Hepatocyte (in vitro differentiated cells): ENCODE measurements at regions not wholly inside any gene's neighbourhood (a gene's known extent, or its start where the extent isn't known, plus 50 kb on each side); places are given as distances from the start of the nearest gene placed in this dataset.

Experiments
- DNase-seq: peaks from one replicate; pipeline ENCODE4 v3.0.0-alpha.2; 2016; ENCODE audit warnings: low spot score
- H2AFZ ChIP-seq: fragments of 200-600 bp; sonication (generic); 2 replicates; pipeline ENCODE4 v1.6.0; 2016; ENCODE audit warnings: antibody characterized with exemption, mild to moderate bottlenecking
- H3K27ac ChIP-seq: fragments of 200-600 bp; sonication (generic); 2 replicates; pipeline ENCODE4 v1.5.1; 2016; ENCODE audit warnings: mild to moderate bottlenecking
- H3K27me3 ChIP-seq: fragments of 200-600 bp; sonication (generic); 2 replicates; pipeline ENCODE4 v1.6.1; 2016
- H3K36me3 ChIP-seq: fragments of 200-600 bp; sonication (generic); replicated peaks from 2 replicates; pipeline ENCODE4 v1.5.1; 2016; ENCODE audit warnings: low read depth; ENCODE audit not compliant: insufficient read depth
- H3K4me1 ChIP-seq: fragments of 200-600 bp; sonication (generic); 2 replicates; pipeline ENCODE4 v1.5.1; 2016; ENCODE audit warnings: mild to moderate bottlenecking, moderate library complexity; ENCODE audit not compliant: insufficient read depth
- H3K4me2 ChIP-seq: fragments of 200-600 bp; sonication (generic); 2 replicates; pipeline ENCODE4 v1.6.0; 2016
- H3K4me3 ChIP-seq: fragments of 200-600 bp; sonication (generic); 2 replicates; pipeline ENCODE4 v1.5.1; 2016; ENCODE audit warnings: mild to moderate bottlenecking
- H3K79me2 ChIP-seq: fragments of 200-600 bp; sonication (generic); 2 replicates; pipeline ENCODE4 v1.6.0; 2017; ENCODE audit warnings: mild to moderate bottlenecking
- H3K9me2 ChIP-seq: fragments of 200-600 bp; sonication (generic); replicated peaks from 2 replicates; pipeline ENCODE4 v1.6.0; 2017; ENCODE audit warnings: mild to moderate bottlenecking; ENCODE audit not compliant: insufficient read depth
- H3K9me3 ChIP-seq: fragments of 200-600 bp; sonication (generic); 2 replicates; pipeline ENCODE4 v1.5.1; 2016; ENCODE audit warnings: low read depth, mild to moderate bottlenecking
- H4K20me1 ChIP-seq: fragments of 200-600 bp; sonication (generic); 2 replicates; pipeline ENCODE4 v1.6.0; 2016; ENCODE audit warnings: mild to moderate bottlenecking; ENCODE audit not compliant: insufficient read depth, poor library complexity, severe bottlenecking
- CTCF ChIP-seq: fragments of 200-600 bp; sonication (generic); IDR thresholded peaks from 2 replicates; pipeline ENCODE4 v1.5.1; 2016; ENCODE audit warnings: antibody characterized with exemption, mild to moderate bottlenecking; ENCODE audit not compliant: poor library complexity
- EZH2 ChIP-seq: fragments of 200-600 bp; sonication (generic); IDR thresholded peaks from 2 replicates; pipeline ENCODE4 v1.6.1; 2016; ENCODE audit warnings: antibody characterized with exemption, mild to moderate bottlenecking, borderline replicate concordance
- EZH2phosphoT487 ChIP-seq: fragments of 200-600 bp; sonication (generic); IDR thresholded peaks from one replicate; pipeline ENCODE4 v1.6.1; 2018; ENCODE audit warnings: antibody characterized with exemption, mild to moderate bottlenecking, low read depth, moderate library complexity; ENCODE audit not compliant: unreplicated experiment, severe bottlenecking
- WGBS: methylation state at CpG from one replicate; pipeline ENCODE4 v1.1.6; 2016; ENCODE audit warnings: low lambda C conversion rate; ENCODE audit errors: missing lambda C conversion rate; 5-methylcytosine and 5-hydroxymethylcytosine counted together

GRCh38 chr3:5411786-5412185 lies 224.3 kb downstream of the EDEM1 start:
- 91% methylated on average over 2 of the region's 2 CpGs for WGBS
- H3K36me3 ChIP-seq: no peaks in the 10 kb centered on the region

GRCh38 chr3:5423076-5423475 lies 235.6 kb downstream of the EDEM1 start:
- Histone ChIP-seq H3K79me2 (no peaks in the 10 kb centered on the region), H3K36me3 (no peaks in the 10 kb centered on the region), H2AFZ (no peak overlapping the region), H3K9me3 (no peaks in the 10 kb centered on the region), H4K20me1 (no peaks in the 10 kb centered on the region), H3K27ac (no peak overlapping the region), H3K4me1 (no peaks in the 10 kb centered on the region), H3K9me2 (no peaks in the 10 kb centered on the region), H3K27me3 (no peaks in the 10 kb centered on the region), H3K4me2 (no peak overlapping the region), H3K4me3 (no peak overlapping the region)
- whole genome bisulfite sequencing: 86% methylated on average over 4 of the region's 4 CpGs
- TF ChIP-seq EZH2: no peak
- no peak for TF ChIP-seq CTCF
- TF ChIP-seq EZH2phosphoT487: no peak
- no peak for DNase-seq

More at GRCh38 chr3:5411786-5412185, 224.3 kb downstream of the EDEM1 start:
- Histone ChIP-seq H3K9me2 (no peaks in the 10 kb centered on the region), H3K4me2 (no peak overlapping the region), H3K9me3 (no peaks in the 10 kb centered on the region), H3K27ac (no peak overlapping the region), H3K79me2 (no peaks in the 10 kb centered on the region), H2AFZ (no peak overlapping the region), H3K27me3 (no peaks in the 10 kb centered on the region), H3K4me1 (no peaks in the 10 kb centered on the region), H3K4me3 (no peak overlapping the region), H4K20me1 (no peaks in the 10 kb centered on the region)
- DNase-seq: no peak
- TF ChIP-seq EZH2phosphoT487 (no peak), CTCF (no peak), EZH2 (no peak)

- H3K27me3 ChIP-seq: no peaks in the 10 kb centered on the region
- H3K4me1 ChIP-seq: no peaks in the 10 kb centered on the region
- no peak overlapping the region for H3K4me3 ChIP-seq
- H3K4me2 ChIP-seq: no peak overlapping the region
- no peaks in the 10 kb centered on the region for H3K36me3 ChIP-seq
- no peak overlapping the region for H2AFZ ChIP-seq
- H3K9me2 ChIP-seq: no peaks in the 10 kb centered on the region
- no peaks in the 10 kb centered on the region for H3K9me3 ChIP-seq
- TF ChIP-seq EZH2phosphoT487 (no peak), CTCF (no peak), EZH2 (no peak)
- no peak for DNase-seq
- 92% methylated on average over 2 of the region's 2 CpGs for WGBS
- H3K27ac ChIP-seq: no peak overlapping the region
- no peaks in the 10 kb centered on the region for H3K79me2 ChIP-seq
- H4K20me1 ChIP-seq: no peaks in the 10 kb centered on the region
These were observed 236.0 kb downstream of the EDEM1 start for GRCh38 chr3:5423523-5423922.

- no peaks in the 10 kb centered on the region for H3K79me2 ChIP-seq
- 66% methylated on average over 6 of the region's 6 CpGs for WGBS
- TF ChIP-seq EZH2phosphoT487 (no peak), CTCF (no peak), EZH2 (no peak)
- H3K27me3 ChIP-seq: no peaks in the 10 kb centered on the region
- H3K4me3 ChIP-seq: no peak overlapping the region
- H3K36me3 ChIP-seq: no peaks in the 10 kb centered on the region
- H3K9me3 ChIP-seq: no peaks in the 10 kb centered on the region
- H4K20me1 ChIP-seq: no peaks in the 10 kb centered on the region
- no peak overlapping the region for H3K27ac ChIP-seq
- H3K4me1 ChIP-seq: no peaks in the 10 kb centered on the region
- DNase-seq: no peak
- no peak overlapping the region for H2AFZ ChIP-seq
- no peaks in the 10 kb centered on the region for H3K9me2 ChIP-seq
- no peak overlapping the region for H3K4me2 ChIP-seq
These were observed 237.9 kb downstream of the EDEM1 start for GRCh38 chr3:5425371-5425770.
